HFFc6 (cell line): ENCODE measurements at regions not wholly inside any gene's neighbourhood (a gene's known extent, or its start where the extent isn't known, plus 50 kb on each side); places are given as distances from the start of the nearest gene placed in this dataset.
"Not testable (repeated sequence)": the region's sequence is repeated elsewhere in the genome, so short reads cannot be mapped to it uniquely, and the experiment has no call there.

Source experiments
- DNase-seq: peaks from one replicate; pipeline ENCODE4 v3.0.0-alpha.2; 2018
- H3K27ac Mint-ChIP-seq: 2 replicates; pipeline ENCODE4 v1.8.0; 2020; ENCODE audit warnings: mild to moderate bottlenecking, mixed read lengths
- H3K27me3 Mint-ChIP-seq: 2 replicates; pipeline ENCODE4 v1.8.0; 2021; ENCODE audit warnings: mild to moderate bottlenecking, moderate library complexity, mixed read lengths; ENCODE audit not compliant: insufficient read depth
- H3K36me3 Mint-ChIP-seq: 2 replicates; pipeline ENCODE4 v1.8.0; 2021; ENCODE audit warnings: low read depth, mixed read lengths
- H3K4me1 Mint-ChIP-seq: 2 replicates; pipeline ENCODE4 v1.8.0; 2020; ENCODE audit warnings: low read depth, mixed read lengths
- H3K4me3 Mint-ChIP-seq: 2 replicates; pipeline ENCODE4 v1.8.0; 2020; ENCODE audit warnings: mild to moderate bottlenecking, moderate library complexity, mixed read lengths
- H3K9me3 Mint-ChIP-seq: 2 replicates; pipeline ENCODE4 v1.8.0; 2020; ENCODE audit warnings: mild to moderate bottlenecking, mixed read lengths
- CTCF ChIP-seq: fragments of 200-600 bp; sonication (generic); IDR thresholded peaks from 2 replicates; pipeline ENCODE4 v1.5.0; 2021; ENCODE audit warnings: antibody characterized with exemption, mild to moderate bottlenecking

GRCh38 chr20:57813509-57814269 is 103.9 kb upstream of the PMEPA1 start:
- H3K36me3 Mint-ChIP-seq: no peaks in the 10 kb centered on the region
- no peaks in the 10 kb centered on the region for H3K4me1 Mint-ChIP-seq
- H3K27me3 Mint-ChIP-seq: peaks cover 33% of the 10 kb centered on the region
- no peaks in the 10 kb centered on the region for H3K9me3 Mint-ChIP-seq
- no peak for DNase-seq
- H3K27ac Mint-ChIP-seq: no peak overlapping the region
- H3K4me3 Mint-ChIP-seq: no peak overlapping the region
- no peak for TF ChIP-seq CTCF

- H3K9me3 Mint-ChIP-seq, DNase-seq, H3K36me3 Mint-ChIP-seq, H3K27ac Mint-ChIP-seq, H3K4me3 Mint-ChIP-seq, H3K4me1 Mint-ChIP-seq: not testable (repeated sequence)
- peaks cover 35% of the 10 kb centered on the region for H3K27me3 Mint-ChIP-seq
Observed at GRCh38 chr20:57812632-57813031, 102.8 kb upstream of the PMEPA1 start.

- Mint-ChIP-seq H3K4me3 (no peak overlapping the region), H3K27ac (no peak overlapping the region), H3K36me3 (no peaks in the 10 kb centered on the region), H3K4me1 (no peaks in the 10 kb centered on the region), H3K27me3 (peaks cover 37% of the 10 kb centered on the region), H3K9me3 (no peaks in the 10 kb centered on the region)
- no peak for DNase-seq
- no peak for TF ChIP-seq CTCF
Observed at GRCh38 chr20:57811374-57812020, 101.7 kb upstream of the PMEPA1 start.

GRCh38 chr20:57810511-57811373 is 100.9 kb upstream of the PMEPA1 start:
- no peak for TF ChIP-seq CTCF
- H3K4me1 Mint-ChIP-seq: no peaks in the 10 kb centered on the region
- no peak overlapping the region for H3K4me3 Mint-ChIP-seq
- no peak overlapping the region for H3K27ac Mint-ChIP-seq
- H3K27me3 Mint-ChIP-seq: peaks cover 40% of the 10 kb centered on the region
- no peaks in the 10 kb centered on the region for H3K9me3 Mint-ChIP-seq
- H3K36me3 Mint-ChIP-seq: no peaks in the 10 kb centered on the region
- no peak for DNase-seq

- H3K4me3 Mint-ChIP-seq: no peak overlapping the region
- H3K4me1 Mint-ChIP-seq: no peaks in the 10 kb centered on the region
- H3K36me3 Mint-ChIP-seq: no peaks in the 10 kb centered on the region
- no peak overlapping the region for H3K27ac Mint-ChIP-seq
- H3K27me3 Mint-ChIP-seq: peaks cover 43% of the 10 kb centered on the region
- no peak for TF ChIP-seq CTCF
- no peak for DNase-seq
- no peaks in the 10 kb centered on the region for H3K9me3 Mint-ChIP-seq
Observed at GRCh38 chr20:57809661-57810172, 99.9 kb upstream of the PMEPA1 start.
